Esophagus muscularis mucosa (tissue), 3 donors: ENCODE measurements at regions not wholly inside any gene's neighbourhood (a gene's known extent, or its start where the extent isn't known, plus 50 kb on each side); places are given as distances from the start of the nearest gene placed in this dataset.

Source experiments
- POLR2A ChIP-seq: fragments of 450-650 bp; IDR thresholded peaks from one replicate; pipeline ENCODE4 v1.6.1; 2017; ENCODE audit warnings: antibody characterized with exemption, moderate library complexity, mild to moderate bottlenecking, low read depth
- TF ChIP-seq, protein P1 (sequence below), 3 experiments: fragments of 200-600 bp in 2 of 3; fragments of 450-650 bp in 1 of 3; sonication (generic) in 2 of 3; IDR thresholded peaks; one replicate each; pipeline ENCODE4 v1.5.1; 2017 to 2019; ENCODE audit warnings: antibody characterized with exemption in 3 of 3, mild to moderate bottlenecking in 2 of 3, moderate library complexity in 1 of 3

DNA sequence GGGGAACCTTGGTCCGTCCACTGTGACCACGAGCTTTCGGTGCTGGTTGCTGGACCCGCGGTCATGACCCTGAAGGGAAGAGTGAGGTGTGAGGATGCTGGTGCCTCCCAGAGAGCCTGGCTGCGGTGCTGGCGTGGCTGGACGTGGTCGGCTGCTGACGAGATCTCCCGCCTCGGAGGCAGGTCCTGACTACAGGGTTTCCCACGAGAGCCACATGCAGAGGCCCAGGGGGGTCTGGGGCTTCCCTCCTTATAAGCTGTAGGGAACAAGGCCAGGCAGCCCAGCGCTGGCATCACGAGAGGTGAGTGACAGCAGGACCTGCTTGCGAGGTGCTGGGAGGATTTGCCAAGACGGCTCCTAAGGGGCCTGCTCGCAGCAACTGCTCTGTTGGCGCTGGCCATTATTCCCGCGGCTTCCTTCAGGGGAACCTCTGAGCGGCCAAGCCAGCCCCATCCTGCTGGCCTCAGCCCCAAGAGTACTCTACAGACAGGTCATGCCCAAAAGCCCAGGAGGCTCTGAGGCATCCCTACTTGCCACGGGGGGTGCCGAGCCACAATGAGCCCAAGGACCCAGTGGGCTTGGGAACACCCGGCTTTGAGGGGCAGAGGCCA lies 134.8 kb downstream of the FOXL1 start:
- TF ChIP-seq, protein P1, sequence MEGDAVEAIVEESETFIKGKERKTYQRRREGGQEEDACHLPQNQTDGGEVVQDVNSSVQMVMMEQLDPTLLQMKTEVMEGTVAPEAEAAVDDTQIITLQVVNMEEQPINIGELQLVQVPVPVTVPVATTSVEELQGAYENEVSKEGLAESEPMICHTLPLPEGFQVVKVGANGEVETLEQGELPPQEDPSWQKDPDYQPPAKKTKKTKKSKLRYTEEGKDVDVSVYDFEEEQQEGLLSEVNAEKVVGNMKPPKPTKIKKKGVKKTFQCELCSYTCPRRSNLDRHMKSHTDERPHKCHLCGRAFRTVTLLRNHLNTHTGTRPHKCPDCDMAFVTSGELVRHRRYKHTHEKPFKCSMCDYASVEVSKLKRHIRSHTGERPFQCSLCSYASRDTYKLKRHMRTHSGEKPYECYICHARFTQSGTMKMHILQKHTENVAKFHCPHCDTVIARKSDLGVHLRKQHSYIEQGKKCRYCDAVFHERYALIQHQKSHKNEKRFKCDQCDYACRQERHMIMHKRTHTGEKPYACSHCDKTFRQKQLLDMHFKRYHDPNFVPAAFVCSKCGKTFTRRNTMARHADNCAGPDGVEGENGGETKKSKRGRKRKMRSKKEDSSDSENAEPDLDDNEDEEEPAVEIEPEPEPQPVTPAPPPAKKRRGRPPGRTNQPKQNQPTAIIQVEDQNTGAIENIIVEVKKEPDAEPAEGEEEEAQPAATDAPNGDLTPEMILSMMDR (IDR thresholded peaks at IDR 0.05), result no peak
- TF ChIP-seq POLR2A, result no peak
